ENCODE measurements at regions not wholly inside any gene's neighbourhood (a gene's known extent, or its start where the extent isn't known, plus 50 kb on each side); places are given as distances from the start of the nearest gene placed in this dataset.

DNA sequence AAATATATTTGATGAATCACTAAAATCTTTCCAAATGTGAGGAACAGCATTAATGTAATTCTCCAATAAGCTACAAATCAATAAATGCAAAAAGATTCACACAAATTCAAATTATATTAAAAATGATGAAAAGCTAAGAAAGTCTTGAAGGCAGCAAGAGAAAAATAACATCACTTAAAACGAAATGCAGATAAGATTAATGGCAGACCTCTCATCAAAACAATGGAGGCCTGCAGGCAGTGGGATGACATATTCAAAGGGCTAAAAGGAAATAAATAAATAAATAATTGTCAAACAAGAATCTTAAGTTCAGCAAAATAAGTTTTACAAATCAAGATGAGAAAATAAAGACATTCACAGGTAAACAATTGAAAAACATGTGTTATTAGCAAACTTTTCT is 952.1 kb downstream of the SLITRK6 start:
- TF ChIP-seq EZH2 (IDR thresholded peaks at IDR 0.05), result no peak
- no peak for TF ChIP-seq POLR2AphosphoS5 (IDR thresholded peaks at IDR 0.05; ENCODE audit: borderline replicate concordance, low read depth, low read length)
